AG09309 (cell line): ENCODE measurements at regions not wholly inside any gene's neighbourhood (a gene's known extent, or its start where the extent isn't known, plus 50 kb on each side); places are given as distances from the start of the nearest gene placed in this dataset.

ENCODE experiments used
- DNase-seq: peaks from one replicate; pipeline ENCODE4 v3.0.0-alpha.2; 2010; ENCODE audit warnings: low read depth
- H3K4me3 ChIP-seq: 2 replicates; pipeline ENCODE4 v1.5.1; 2011; ENCODE audit warnings: mild to moderate bottlenecking, low read depth, low read length, moderate library complexity; ENCODE audit not compliant: control insufficient read depth
- CTCF ChIP-seq: IDR thresholded peaks from 2 replicates; pipeline ENCODE4 v1.5.1; 2011; ENCODE audit warnings: mild to moderate bottlenecking, low read depth, low read length, inconsistent platforms; ENCODE audit not compliant: insufficient read depth, control insufficient read depth; ENCODE audit errors: missing control alignments

GRCh38 chr6:23505026-23505425 is 621.0 kb upstream of the NRSN1 start:
- no peak for TF ChIP-seq CTCF
- H3K4me3 ChIP-seq = no peak overlapping the region
- no peak for DNase-seq

GRCh38 chr6:23510778-23511510 is 615.1 kb upstream of the NRSN1 start:
- DNase-seq = no peak
- TF ChIP-seq CTCF = no peak
- no peak overlapping the region for H3K4me3 ChIP-seq

GRCh38 chr6:23511817-23512216 is 614.2 kb upstream of the NRSN1 start:
- DNase-seq = no peak

GRCh38 chr6:23518294-23518693 is 607.7 kb upstream of the NRSN1 start:
- TF ChIP-seq CTCF = no peak
- no peak overlapping the region for H3K4me3 ChIP-seq
- DNase-seq = no peak

More at GRCh38 chr6:23511817-23512216, 614.2 kb upstream of the NRSN1 start:
- H3K4me3 ChIP-seq = no peak overlapping the region
- no peak for TF ChIP-seq CTCF

GRCh38 chr6:23522792-23523547 is 603.0 kb upstream of the NRSN1 start:
- no peak overlapping the region for H3K4me3 ChIP-seq
- no peak for TF ChIP-seq CTCF
- no peak for DNase-seq

GRCh38 chr6:23523771-23524170 is 602.2 kb upstream of the NRSN1 start:
- TF ChIP-seq CTCF = no peak
- no peak overlapping the region for H3K4me3 ChIP-seq
- DNase-seq = no peak
